B cell (primary cell): ENCODE measurements at regions not wholly inside any gene's neighbourhood (a gene's known extent, or its start where the extent isn't known, plus 50 kb on each side); places are given as distances from the start of the nearest gene placed in this dataset.

Source experiments
- ATAC-seq: fragments of 200-7000 bp; cut with Tn5 transposase; one replicate; pipeline ENCODE4 v1.10.0; 2021; ENCODE audit warnings: low read depth, mild to moderate bottlenecking, moderate number of reproducible peaks, moderate library complexity
- CTCF ChIA-PET: fragments of 350-600 bp; sonication (Branson Sonifier 250); formaldehyde crosslinking; loops from one replicate; lab custom pipeline; 2021; ENCODE audit warnings: antibody characterized with exemption, inconsistent platforms; lab: Charles Lee
- POLR2A ChIA-PET: fragments of 350-600 bp; sonication (Branson Sonifier 250); formaldehyde crosslinking; loops from one replicate; lab custom pipeline; 2021; ENCODE audit warnings: antibody characterized with exemption; lab: Charles Lee
- DNase-seq: peaks from one replicate; pipeline ENCODE4 v3.0.0; 2013
- H2AFZ ChIP-seq: 2 replicates; pipeline ENCODE4 v1.6.1; 2012; ENCODE audit warnings: mild to moderate bottlenecking, low read depth, low read length; ENCODE audit not compliant: insufficient read depth, poor library complexity, severe bottlenecking
- H3K27ac ChIP-seq, 2 donors: 1 replicate in 1 of 2; 2 replicates in 1 of 2; pipeline ENCODE4 v1.5.1; 2012 to 2013; ENCODE audit warnings: low read length in 2 of 2, mild to moderate bottlenecking in 2 of 2, moderate library complexity in 1 of 2
- H3K27me3 ChIP-seq, 4 experiments: fragments of 200-600 bp in 1 of 4; sonication (generic) in 1 of 4; replicated peaks in 1 of 4; 1 replicate in 2 of 4; 2 replicates in 2 of 4; pipeline versions ENCODE4 v1.6.1 to v1.7.0; 2013 to 2016; ENCODE audit warnings: low read length in 3 of 4, mild to moderate bottlenecking in 2 of 4, mixed read lengths in 1 of 4, moderate library complexity in 1 of 4; ENCODE audit not compliant: insufficient read depth in 4 of 4, control insufficient read depth in 3 of 4; ENCODE audit errors: control extremely low read depth in 1 of 4
- H3K36me3 ChIP-seq, 2 experiments: replicated peaks in 1 of 2; 1 replicate in 1 of 2; 2 replicates in 1 of 2; pipeline versions ENCODE4 v1.6.1 to v1.7.1; 2013; ENCODE audit warnings: low read length in 1 of 2; ENCODE audit not compliant: insufficient read depth in 2 of 2, control insufficient read depth in 1 of 2; ENCODE audit errors: control extremely low read depth in 1 of 2, extremely low read depth in 1 of 2
- H3K4me1 ChIP-seq, 2 donors: fragments of 200-600 bp in 1 of 2; sonication (generic) in 1 of 2; 1 replicate in 1 of 2; 2 replicates in 1 of 2; pipeline versions ENCODE4 v1.5.1 to v1.6.1; 2013 to 2017; ENCODE audit warnings: low read length in 2 of 2; ENCODE audit not compliant: control insufficient read depth in 2 of 2, insufficient read depth in 2 of 2
- H3K4me2 ChIP-seq: replicated peaks from 2 replicates; pipeline ENCODE3; 2012; ENCODE audit warnings: mild to moderate bottlenecking, low read depth, low read length; ENCODE audit not compliant: poor library complexity, severe bottlenecking
- H3K4me3 ChIP-seq, 5 experiments: fragments of 200-600 bp in 1 of 5; sonication (generic) in 1 of 5; 1 replicate in 3 of 5; 2 replicates in 2 of 5; pipeline versions ENCODE4 v1.5.1 to v1.7.0; 2011 to 2016; ENCODE audit warnings: low read length in 4 of 5, mild to moderate bottlenecking in 4 of 5, low read depth in 2 of 5, control low read depth in 1 of 5, moderate library complexity in 1 of 5; ENCODE audit not compliant: insufficient read depth in 1 of 5; ENCODE audit errors: control extremely low read depth in 1 of 5, extremely low read depth in 1 of 5
- H3K79me2 ChIP-seq: fragments of 200-600 bp; sonication (generic); one replicate; pipeline ENCODE4 v1.6.0; 2016; ENCODE audit warnings: low read length; ENCODE audit not compliant: control insufficient read depth, insufficient read depth
- H3K9ac ChIP-seq: fragments of 200-600 bp; sonication (generic); 2 replicates; pipeline ENCODE4 v1.6.1; 2017; ENCODE audit warnings: mild to moderate bottlenecking, low read length, moderate library complexity
- H3K9me3 ChIP-seq, 3 donors: one replicate each; pipeline versions ENCODE4 v1.6.1 to v1.7.1; 2013; ENCODE audit warnings: low read length in 2 of 3; ENCODE audit not compliant: control insufficient read depth in 2 of 3, insufficient read depth in 1 of 3; ENCODE audit errors: control extremely low read depth in 1 of 3
- H4K20me1 ChIP-seq: 2 replicates; pipeline ENCODE4 v1.6.0; 2012; ENCODE audit warnings: mild to moderate bottlenecking, low read length; ENCODE audit not compliant: insufficient read depth, control insufficient read depth, poor library complexity, severe bottlenecking
- H3K27ac Mint-ChIP-seq: one replicate; pipeline ENCODE4 v1.8.0; 2021; ENCODE audit warnings: mixed read lengths
- H3K27me3 Mint-ChIP-seq: one replicate; pipeline ENCODE4 v1.8.0; 2021; ENCODE audit warnings: mixed read lengths
- H3K4me1 Mint-ChIP-seq: one replicate; pipeline ENCODE4 v1.8.0; 2021; ENCODE audit warnings: mixed read lengths
- H3K4me3 Mint-ChIP-seq: one replicate; pipeline ENCODE4 v1.8.0; 2021; ENCODE audit warnings: mixed read lengths
- H3K9me3 Mint-ChIP-seq: one replicate; pipeline ENCODE4 v1.8.0; 2022; ENCODE audit warnings: mixed read lengths; ENCODE audit not compliant: insufficient read depth
- EZH2 ChIP-seq: IDR thresholded peaks from 2 replicates; pipeline ENCODE4 v1.6.1; 2012; ENCODE audit warnings: borderline replicate concordance, low read depth, mild to moderate bottlenecking, moderate library complexity, low read length; ENCODE audit not compliant: insufficient read depth, poor library complexity, severe bottlenecking
- WGBS: methylation state at CpG from one replicate; pipeline ENCODE4 v1.1.5; 2013; ENCODE audit warnings: missing lambda C conversion rate; ENCODE audit not compliant: insufficient coverage; 5-methylcytosine and 5-hydroxymethylcytosine counted together
- intact Hi-C: fragments of 100-400 bp; cut with micrococcal nuclease; formaldehyde crosslinking; loops from one replicate; pipeline ENCODE4 v1.10.0; 2022
- TF ChIP-seq, protein P1 (sequence below): fragments of 200-600 bp; IDR thresholded peaks from one replicate; pipeline ENCODE4 v1.8.0; 2022; ENCODE audit warnings: antibody characterized with exemption, mild to moderate bottlenecking

DNA sequence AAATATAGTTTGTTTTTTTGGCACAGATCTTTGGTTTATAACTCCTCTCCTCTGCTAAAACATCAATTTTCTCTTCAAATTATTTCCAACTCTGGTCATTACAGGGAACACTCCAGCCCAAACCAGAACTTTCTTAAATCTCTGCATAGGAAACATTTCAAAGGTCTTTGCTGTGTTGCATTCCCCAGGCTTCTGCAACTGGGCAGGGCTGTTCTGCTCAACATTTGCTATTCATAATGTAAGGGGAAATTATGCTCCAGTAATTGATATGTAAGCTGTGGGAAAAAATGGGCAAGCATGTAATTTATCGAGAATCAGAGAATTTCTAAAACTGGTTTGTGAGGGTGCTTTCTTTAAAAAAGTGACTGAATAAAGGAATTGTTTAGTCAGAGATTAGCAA, 410.4 kb downstream of the TUSC7 start:
- no CpG with 5 or more reads among the region's 1 CpG for WGBS
- intact Hi-C loops = no loop called here
- Mint-ChIP-seq H3K4me3 (no peak overlapping the region), H3K4me1 (no peaks in the 10 kb centered on the region), H3K27ac (no peak overlapping the region), H3K9me3 (no peaks in the 10 kb centered on the region), H3K27me3 (no peaks in the 10 kb centered on the region)
- DNase-seq = no peak
- Histone ChIP-seq H3K27ac (no peak overlapping the region), H3K4me1 (no peaks in the 10 kb centered on the region), H3K79me2 (no peaks in the 10 kb centered on the region), H3K27me3 (no peaks in the 10 kb centered on the region), H3K9ac (no peak overlapping the region), H3K4me3 (no peak overlapping the region), H3K4me2 (no peak overlapping the region), H3K36me3 (no peaks in the 10 kb centered on the region), H2AFZ (no peak overlapping the region), H4K20me1 (no peaks in the 10 kb centered on the region), H3K9me3 (no peaks in the 10 kb centered on the region)
- TF ChIP-seq, protein P1, sequence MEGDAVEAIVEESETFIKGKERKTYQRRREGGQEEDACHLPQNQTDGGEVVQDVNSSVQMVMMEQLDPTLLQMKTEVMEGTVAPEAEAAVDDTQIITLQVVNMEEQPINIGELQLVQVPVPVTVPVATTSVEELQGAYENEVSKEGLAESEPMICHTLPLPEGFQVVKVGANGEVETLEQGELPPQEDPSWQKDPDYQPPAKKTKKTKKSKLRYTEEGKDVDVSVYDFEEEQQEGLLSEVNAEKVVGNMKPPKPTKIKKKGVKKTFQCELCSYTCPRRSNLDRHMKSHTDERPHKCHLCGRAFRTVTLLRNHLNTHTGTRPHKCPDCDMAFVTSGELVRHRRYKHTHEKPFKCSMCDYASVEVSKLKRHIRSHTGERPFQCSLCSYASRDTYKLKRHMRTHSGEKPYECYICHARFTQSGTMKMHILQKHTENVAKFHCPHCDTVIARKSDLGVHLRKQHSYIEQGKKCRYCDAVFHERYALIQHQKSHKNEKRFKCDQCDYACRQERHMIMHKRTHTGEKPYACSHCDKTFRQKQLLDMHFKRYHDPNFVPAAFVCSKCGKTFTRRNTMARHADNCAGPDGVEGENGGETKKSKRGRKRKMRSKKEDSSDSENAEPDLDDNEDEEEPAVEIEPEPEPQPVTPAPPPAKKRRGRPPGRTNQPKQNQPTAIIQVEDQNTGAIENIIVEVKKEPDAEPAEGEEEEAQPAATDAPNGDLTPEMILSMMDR = no peak
- TF ChIP-seq EZH2 = no peak
- ATAC-seq = no peak
- ChIA-PET CTCF (no interaction called here), POLR2A (no interaction called here)

DNA sequence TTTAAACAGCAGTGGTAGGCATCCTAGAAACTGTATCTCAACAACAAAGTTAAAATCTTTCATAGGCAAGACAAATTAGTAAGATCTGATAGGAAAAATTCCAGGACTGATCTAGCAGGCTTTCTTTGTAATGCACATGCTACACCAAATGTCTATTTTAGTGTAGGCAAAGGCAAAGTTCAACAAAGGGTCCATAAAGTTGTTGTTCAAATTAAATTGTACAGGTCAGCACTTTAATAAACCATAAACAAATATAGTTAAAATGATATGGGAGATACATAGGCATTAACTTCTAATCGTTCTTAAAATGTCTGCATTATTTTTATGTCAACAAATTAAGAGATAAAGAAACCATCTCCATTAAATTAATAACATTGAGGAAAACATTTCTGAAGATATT, 413.0 kb downstream of the TUSC7 start:
- WGBS = no CpG with 5 or more reads among the region's 1 CpG
- H3K27ac ChIP-seq = no peak overlapping the region

More for the DNA sequence above, 413.0 kb downstream of the TUSC7 start:
- no peak for ATAC-seq
- TF ChIP-seq EZH2 = no peak
- TF ChIP-seq, protein P1 = no peak
- H3K27me3 Mint-ChIP-seq = no peaks in the 10 kb centered on the region
- no peak overlapping the region for H3K4me3 Mint-ChIP-seq
- no peaks in the 10 kb centered on the region for H3K79me2 ChIP-seq
- H3K4me1 ChIP-seq = no peaks in the 10 kb centered on the region
- H3K9ac ChIP-seq = no peak overlapping the region
- no peak overlapping the region for H3K27ac Mint-ChIP-seq
- intact Hi-C loops = no loop called here
- H3K4me3 ChIP-seq = no peak overlapping the region
- no peaks in the 10 kb centered on the region for H4K20me1 ChIP-seq
- H2AFZ ChIP-seq = no peak overlapping the region
- no peaks in the 10 kb centered on the region for H3K36me3 ChIP-seq
- H3K4me2 ChIP-seq = no peak overlapping the region
- DNase-seq = no peak
- H3K4me1 Mint-ChIP-seq = no peaks in the 10 kb centered on the region
- H3K27me3 ChIP-seq = no peaks in the 10 kb centered on the region
- ChIA-PET POLR2A (no interaction called here), CTCF (no interaction called here)
- no peaks in the 10 kb centered on the region for H3K9me3 ChIP-seq
- no peaks in the 10 kb centered on the region for H3K9me3 Mint-ChIP-seq
